HG03342 (cell line): ENCODE measurements at regions not wholly inside any gene's neighbourhood (a gene's known extent, or its start where the extent isn't known, plus 50 kb on each side); places are given as distances from the start of the nearest gene placed in this dataset.
"Not testable (repeated sequence)": the region's sequence is repeated elsewhere in the genome, so short reads cannot be mapped to it uniquely, and the experiment has no call there.

Experiments used
- ATAC-seq: cut with Tn5 transposase; IDR thresholded peaks from one replicate; pipeline ENCODE4 v1.9.1; 2021; ENCODE audit warnings: mild to moderate bottlenecking, moderate library complexity; ENCODE audit not compliant: unreplicated experiment

- no peak for ATAC-seq
Observed at GRCh38 chr9:7739595-7739994, 60.0 kb downstream of the DMAC1 start.

GRCh38 chr9:7735311-7735710 is 64.3 kb downstream of the DMAC1 start:
- ATAC-seq = no peak

- no peak for ATAC-seq
Observed at GRCh38 chr9:7730164-7730445, 69.5 kb downstream of the DMAC1 start.

- no peak for ATAC-seq
Observed at GRCh38 chr9:7729371-7730163, 70.0 kb downstream of the DMAC1 start.

- no peak for ATAC-seq
Observed at GRCh38 chr9:7721291-7721690, 78.3 kb downstream of the DMAC1 start.

GRCh38 chr9:7713088-7713487 is 86.5 kb downstream of the DMAC1 start:
- ATAC-seq = not testable (repeated sequence)

GRCh38 chr9:7710686-7711085 is 88.9 kb downstream of the DMAC1 start:
- ATAC-seq = no peak

- no peak for ATAC-seq
Observed at GRCh38 chr9:7707934-7708333, 91.6 kb downstream of the DMAC1 start.

- no peak for ATAC-seq
Observed at GRCh38 chr9:7704543-7704942, 95.0 kb downstream of the DMAC1 start.

- no peak for ATAC-seq
Observed at GRCh38 chr9:7691909-7692308, 107.7 kb downstream of the DMAC1 start.

- no peak for ATAC-seq
Observed at GRCh38 chr9:7690014-7690413, 109.6 kb downstream of the DMAC1 start.

GRCh38 chr9:7688626-7689025 is 111.0 kb downstream of the DMAC1 start:
- no peak for ATAC-seq

GRCh38 chr9:7676609-7677156 is 122.9 kb downstream of the DMAC1 start:
- ATAC-seq = no peak

- no peak for ATAC-seq
Observed at GRCh38 chr9:7671847-7672246, 127.7 kb downstream of the DMAC1 start.

GRCh38 chr9:7668541-7668940 is 131.0 kb downstream of the DMAC1 start:
- no peak for ATAC-seq

GRCh38 chr9:7665874-7666273 is 133.7 kb downstream of the DMAC1 start:
- no peak for ATAC-seq

GRCh38 chr9:7659766-7660165 is 139.8 kb downstream of the DMAC1 start:
- ATAC-seq = no peak

- ATAC-seq = no peak
Observed at GRCh38 chr9:7656636-7657035, 142.9 kb downstream of the DMAC1 start.

GRCh38 chr9:7653262-7653661 is 146.3 kb downstream of the DMAC1 start:
- no peak for ATAC-seq

GRCh38 chr9:7640231-7640630 is 159.3 kb downstream of the DMAC1 start:
- no peak for ATAC-seq

- no peak for ATAC-seq
Observed at GRCh38 chr9:7639471-7639870, 160.1 kb downstream of the DMAC1 start.

GRCh38 chr9:7636838-7637467 is 162.6 kb downstream of the DMAC1 start:
- no peak for ATAC-seq

- ATAC-seq = no peak
Observed at GRCh38 chr9:7636309-7636708, 163.3 kb downstream of the DMAC1 start.
